ENCODE measurements at regions not wholly inside any gene's neighbourhood (a gene's known extent, or its start where the extent isn't known, plus 50 kb on each side); places are given as distances from the start of the nearest gene placed in this dataset.

GRCh38 chr11:109612496-109612895 lies 190.5 kb downstream of the C11orf87 start:
- no TSS peak for BruUV-seq (replicated peaks)
- Histone ChIP-seq H3K4me3 (replicated peaks in 1 of 3; ENCODE audit: insufficient read depth in 1 of 3, low read depth in 2 of 3, low read length in 3 of 3) (no peak overlapping the region), H3K27ac (ENCODE audit: extremely low read length, insufficient read depth, low read length) (no peak overlapping the region), H2AFZ (ENCODE audit: low read length) (no peak overlapping the region), H3K9me3 (ENCODE audit: low read length) (no peaks in the 10 kb centered on the region; the same call in 1 of the 2 replicates), H3K4me2 (ENCODE audit: low read depth, low read length) (no peak overlapping the region), H3K9ac (ENCODE audit: insufficient read depth, low read depth, low read length) (no peak overlapping the region), H4K20me1 (ENCODE audit: insufficient read depth, low read length) (no peaks in the 10 kb centered on the region), H3K36me3 (replicated peaks in 1 of 2; ENCODE audit: control insufficient read depth in 1 of 2, insufficient read depth in 2 of 2, low read length in 2 of 2) (no peaks in the 10 kb centered on the region), H3K79me2 (ENCODE audit: insufficient read depth, low read length) (no peaks in the 10 kb centered on the region), H3K27me3 (ENCODE audit: control insufficient read depth in 1 of 2, insufficient read depth in 2 of 2, low read length in 2 of 2) (no peaks in the 10 kb centered on the region), H3K4me1 (ENCODE audit: insufficient read depth, low read length) (no peaks in the 10 kb centered on the region)
- no peak for DNase-seq (ENCODE audit: low spot score)
- no peak for ATAC-seq
- POLR2A ChIA-PET, result no interaction called here
- FAIRE-seq, result no peak
- WGBS (ENCODE audit: low lambda C conversion rate), result 3% methylated on average over 3 of the region's 3 CpGs
- in situ Hi-C loops (cut with HindIII; ENCODE audit: extremely low pct_ligation_motif_present, low pct_unique_long_range_greater_than_20kb) (no loop called here), intact Hi-C loops (cut with micrococcal nuclease; ENCODE audit: unreplicated experiment) (no loop called here)
- TF ChIP-seq USF2 (IDR thresholded peaks at IDR 0.05; ENCODE audit: low read depth, low read length), result no peak
- no peak for TF ChIP-seq USF2 (CRISPR knock-in tag; IDR thresholded peaks at IDR 0.05; ENCODE audit: borderline replicate concordance)
- no peak for TF ChIP-seq SMC3 (IDR thresholded peaks at IDR 0.05; ENCODE audit: low read length)
- no peak for TF ChIP-seq ZNF512B (CRISPR knock-in tag; IDR thresholded peaks at IDR 0.05; ENCODE audit: borderline replicate concordance)
- no peak for TF ChIP-seq RBFOX2 (IDR thresholded peaks at IDR 0.05; ENCODE audit: low read depth, low read length)
- TF ChIP-seq ETS1 (CRISPR knock-in tag; IDR thresholded peaks at IDR 0.05), result no peak
- CTCF ChIA-PET (ENCODE audit: low intra/inter-chr PET ratio, low total read pairs), result no interaction called here

Measured in HepG2 (cell line).